HCT116 (cell line): ENCODE measurements at regions not wholly inside any gene's neighbourhood (a gene's known extent, or its start where the extent isn't known, plus 50 kb on each side); places are given as distances from the start of the nearest gene placed in this dataset.

Experiments used
- CTCF ChIP-seq, 3 experiments: fragments of 200-600 bp in 1 of 3; sonication (generic) in 1 of 3; IDR thresholded peaks in 2 of 3; conservative IDR thresholded peaks in 1 of 3; 2 replicates each; pipeline ENCODE4 v1.5.1; 2012 to 2017; ENCODE audit warnings: low read depth in 2 of 3, low read length in 2 of 3, antibody characterized with exemption in 1 of 3, borderline replicate concordance in 1 of 3, control low read depth in 1 of 3, mild to moderate bottlenecking in 1 of 3, mixed read lengths in 1 of 3, mixed run types in 1 of 3, moderate library complexity in 1 of 3; ENCODE audit not compliant: insufficient read depth in 1 of 3
- EZH2 ChIP-seq: fragments of 200-600 bp; sonication (generic); IDR thresholded peaks from 2 replicates; pipeline ENCODE4 v1.6.1; 2017; ENCODE audit warnings: antibody characterized with exemption, mixed run types
- JUND ChIP-seq: IDR thresholded peaks from 2 replicates; pipeline ENCODE4 v1.6.1; 2012
- POLR2A ChIP-seq: IDR thresholded peaks from 2 replicates; pipeline ENCODE4 v1.7.0; 2011; ENCODE audit warnings: borderline replicate concordance; ENCODE audit not compliant: insufficient read depth, insufficient read length; ENCODE audit errors: extremely low read depth
- POLR2AphosphoS5 ChIP-seq: IDR thresholded peaks from 2 replicates; pipeline ENCODE4 v1.6.1; 2011; ENCODE audit warnings: mild to moderate bottlenecking, low read depth, low read length, moderate library complexity
- RAD21 ChIP-seq: IDR thresholded peaks from 2 replicates; pipeline ENCODE4 v1.6.1; 2012; ENCODE audit warnings: low read depth, mild to moderate bottlenecking
- REST ChIP-seq: IDR thresholded peaks from 2 replicates; pipeline ENCODE4 v1.6.1; 2012; ENCODE audit warnings: low read depth
- SIN3A ChIP-seq: IDR thresholded peaks from 2 replicates; pipeline ENCODE4 v1.6.1; 2012; ENCODE audit warnings: low read depth
- SP1 ChIP-seq: IDR thresholded peaks from 2 replicates; pipeline ENCODE4 v1.6.1; 2012; ENCODE audit warnings: low read depth
- SRF ChIP-seq: IDR thresholded peaks from 2 replicates; pipeline ENCODE4 v1.6.1; 2012; ENCODE audit warnings: low read depth
- YY1 ChIP-seq: IDR thresholded peaks from 2 replicates; pipeline ENCODE4 v1.6.1; 2011; ENCODE audit warnings: low read length, low read depth, moderate library complexity, mild to moderate bottlenecking; ENCODE audit not compliant: insufficient replicate concordance; ENCODE audit errors: extremely low read depth

GRCh38 chr5:142396436-142397038 is 71.7 kb upstream of the SPRY4 start:
- TF ChIP-seq CTCF (IDR thresholded peaks at IDR 0.05 in 2 of 3, conservative IDR thresholded peaks at IDR 0.05 in 1 of 3; ENCODE audit: borderline replicate concordance in 1 of 3, insufficient read depth in 1 of 3, low read depth in 2 of 3, low read length in 2 of 3) = no peak
- no peak for TF ChIP-seq REST
- TF ChIP-seq POLR2A = no peak
- no peak for TF ChIP-seq JUND
- TF ChIP-seq POLR2AphosphoS5 = no peak
- TF ChIP-seq YY1 = no peak
- no peak for TF ChIP-seq SP1
- TF ChIP-seq SIN3A = no peak
- TF ChIP-seq RAD21 = no peak
- no peak for TF ChIP-seq EZH2
- TF ChIP-seq SRF = no peak
